Frontal cortex (tissue), 3 donors: ENCODE measurements at regions not wholly inside any gene's neighbourhood (a gene's known extent, or its start where the extent isn't known, plus 50 kb on each side); places are given as distances from the start of the nearest gene placed in this dataset.

Source experiments
- DNase-seq, 2 donors: peaks; one replicate each; pipeline ENCODE4 v3.0.0; 2012; ENCODE audit warnings: low spot score in 2 of 2
- FAIRE-seq: peaks from 2 replicates; lab custom pipeline; 2012; peaks lifted over from hg19 to GRCh38; lab: Jason Lieb, UNC
- donor health status: control.
- donor health status: control.
- donor health status: control.

DNA sequence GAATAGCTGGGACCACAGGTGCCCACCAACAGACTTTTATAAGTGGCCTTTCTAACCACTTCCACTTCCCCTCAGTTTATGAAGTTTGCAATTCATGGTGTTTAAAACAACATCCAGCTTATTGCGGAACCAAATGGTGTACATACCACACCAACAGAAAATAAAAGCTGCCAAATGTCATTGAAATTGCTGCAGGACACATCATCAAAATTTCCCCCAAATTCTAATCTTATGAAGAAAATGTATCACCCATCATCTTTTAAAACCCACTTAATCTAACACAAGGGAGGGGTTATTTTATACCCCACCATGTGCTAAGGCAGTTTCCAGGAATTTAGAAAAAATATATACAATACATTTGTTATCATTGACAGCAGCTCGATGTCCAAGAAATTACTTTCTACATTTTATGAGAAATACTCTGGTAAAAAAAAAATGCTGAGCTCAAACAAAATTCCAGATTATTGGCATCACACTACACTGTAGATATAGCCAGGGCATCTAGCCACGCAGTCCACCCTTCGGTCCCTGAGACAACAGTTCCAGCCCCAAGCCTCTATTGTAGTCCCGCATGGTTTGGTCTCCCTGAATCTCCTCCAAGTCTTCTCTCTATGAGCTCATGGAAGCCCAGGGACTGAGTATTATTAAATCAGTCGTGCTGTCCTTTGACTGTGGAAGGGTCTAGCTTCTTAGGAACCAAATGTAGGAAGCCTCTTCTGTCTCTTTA lies 372.8 kb upstream of the SLC30A5 start:
- DNase-seq: no peak
- no peak for FAIRE-seq

- FAIRE-seq (no peak), DNase-seq (no peak)
Observed at GRCh38 chr5:68722357-68722756, 371.5 kb upstream of the SLC30A5 start.

- FAIRE-seq (no peak), DNase-seq (no peak)
Observed at GRCh38 chr5:68725905-68726683, 367.7 kb upstream of the SLC30A5 start.

- FAIRE-seq: no peak
- DNase-seq: no peak
Observed at GRCh38 chr5:68727931-68728330, 365.9 kb upstream of the SLC30A5 start.

- DNase-seq: no peak
- FAIRE-seq: no peak
Observed at GRCh38 chr5:68729678-68730077, 364.1 kb upstream of the SLC30A5 start.

DNA sequence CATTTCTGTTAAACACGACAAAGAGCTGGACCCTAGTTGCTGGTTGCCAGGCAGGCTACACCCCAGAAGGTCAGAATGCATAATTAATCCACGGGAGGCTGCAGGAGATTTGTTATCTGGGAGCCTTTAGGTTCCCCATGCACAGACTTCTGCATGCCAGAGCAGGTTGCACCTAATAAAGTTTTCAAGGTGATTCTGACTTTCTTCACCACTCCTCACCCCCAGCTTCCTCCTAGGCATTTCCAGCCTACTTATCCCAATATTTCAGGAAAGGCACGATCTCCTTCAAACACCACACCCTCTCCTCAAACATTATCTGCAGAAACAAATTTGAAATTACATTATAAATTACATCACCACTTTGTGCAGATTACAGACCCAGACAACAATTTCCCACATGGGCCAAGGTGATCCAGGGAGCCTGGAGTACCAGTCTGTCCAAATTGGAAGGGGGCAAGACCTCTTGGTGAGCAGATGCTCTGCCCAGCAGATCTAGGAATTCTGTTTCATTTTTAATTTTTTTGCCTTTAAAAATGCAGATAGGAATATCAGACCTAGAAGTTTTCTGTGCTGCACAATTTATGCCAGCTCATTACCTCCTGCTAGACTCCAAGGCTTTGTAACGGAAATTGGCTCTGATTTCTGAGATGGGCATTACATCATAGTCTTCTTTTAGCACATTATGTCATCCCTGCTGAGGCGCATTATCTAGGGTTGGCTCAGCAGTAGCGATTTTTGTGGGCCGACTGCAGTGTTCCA lies 363.4 kb upstream of the SLC30A5 start:
- FAIRE-seq: peak; percentile 87
- peak; percentile 38 to 55 for DNase-seq

GRCh38 chr5:68730979-68731654 lies 362.7 kb upstream of the SLC30A5 start:
- DNase-seq: no peak

GRCh38 chr5:68732251-68732650 lies 361.6 kb upstream of the SLC30A5 start:
- FAIRE-seq (no peak), DNase-seq (no peak)

More at GRCh38 chr5:68730979-68731654, 362.7 kb upstream of the SLC30A5 start:
- FAIRE-seq: no peak

GRCh38 chr5:68734781-68735180 lies 359.0 kb upstream of the SLC30A5 start:
- no peak for DNase-seq
- no peak for FAIRE-seq

DNA sequence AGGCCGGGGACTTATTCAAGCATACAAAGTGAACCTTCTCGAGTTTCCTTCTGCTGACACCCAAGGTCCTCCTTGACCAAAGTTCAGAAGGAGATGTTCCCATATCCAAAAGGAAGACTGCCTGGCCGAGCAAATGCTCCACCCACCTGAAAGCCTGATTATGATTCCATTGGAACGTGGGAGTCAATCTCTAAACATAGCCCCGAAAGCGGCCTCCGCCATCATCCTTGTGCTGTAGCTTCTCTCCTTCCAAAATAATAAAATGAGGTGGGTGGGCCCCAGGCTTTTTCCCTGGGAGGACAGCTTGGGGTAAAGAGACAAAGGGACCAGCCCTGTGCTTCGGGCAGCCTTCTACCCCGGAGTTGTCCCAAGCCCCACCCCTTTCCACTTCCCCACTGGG lies 355.6 kb upstream of the SLC30A5 start:
- no peak for FAIRE-seq

DNA sequence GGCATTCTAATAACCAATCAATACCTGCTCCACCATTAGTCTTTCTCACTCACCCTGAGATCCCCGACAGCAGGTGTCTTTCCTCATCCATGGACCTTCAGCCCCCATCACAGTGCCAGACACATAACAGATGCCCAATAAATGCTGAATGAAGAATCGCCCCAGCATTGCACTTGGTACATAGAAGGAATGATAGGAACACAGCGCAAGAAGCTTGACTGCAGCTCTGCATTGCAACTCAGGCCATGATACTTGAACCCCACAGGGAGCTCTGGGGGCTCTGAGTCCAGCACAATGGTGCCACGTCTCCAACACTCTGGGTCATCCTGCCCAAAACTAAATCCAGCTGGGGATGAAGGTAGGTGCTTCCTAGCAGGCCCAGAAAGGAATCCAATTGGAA lies 355.0 kb upstream of the SLC30A5 start:
- DNase-seq (no peak), FAIRE-seq (no peak)

More for the DNA sequence above, 355.6 kb upstream of the SLC30A5 start:
- DNase-seq: no peak

DNA sequence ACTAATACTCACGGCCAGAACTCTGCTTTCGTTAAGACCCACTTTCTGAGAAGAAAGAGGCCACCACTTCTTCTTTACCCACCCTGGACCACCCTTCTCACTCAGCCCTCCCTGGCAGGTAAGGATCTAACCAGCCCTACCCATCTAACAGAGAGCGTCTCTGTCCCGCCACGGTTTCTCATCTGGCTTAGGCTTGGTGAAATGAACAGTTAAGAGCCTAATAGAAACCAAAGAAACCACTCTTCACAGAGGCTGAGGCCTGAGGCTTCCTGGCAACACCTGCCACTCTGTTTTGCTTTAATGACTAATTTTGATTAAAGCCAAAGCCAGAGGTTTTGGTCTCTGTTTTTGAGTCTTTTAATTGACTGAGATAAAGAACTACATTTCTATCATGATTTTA lies 354.1 kb upstream of the SLC30A5 start:
- FAIRE-seq: no peak
- no peak for DNase-seq

DNA sequence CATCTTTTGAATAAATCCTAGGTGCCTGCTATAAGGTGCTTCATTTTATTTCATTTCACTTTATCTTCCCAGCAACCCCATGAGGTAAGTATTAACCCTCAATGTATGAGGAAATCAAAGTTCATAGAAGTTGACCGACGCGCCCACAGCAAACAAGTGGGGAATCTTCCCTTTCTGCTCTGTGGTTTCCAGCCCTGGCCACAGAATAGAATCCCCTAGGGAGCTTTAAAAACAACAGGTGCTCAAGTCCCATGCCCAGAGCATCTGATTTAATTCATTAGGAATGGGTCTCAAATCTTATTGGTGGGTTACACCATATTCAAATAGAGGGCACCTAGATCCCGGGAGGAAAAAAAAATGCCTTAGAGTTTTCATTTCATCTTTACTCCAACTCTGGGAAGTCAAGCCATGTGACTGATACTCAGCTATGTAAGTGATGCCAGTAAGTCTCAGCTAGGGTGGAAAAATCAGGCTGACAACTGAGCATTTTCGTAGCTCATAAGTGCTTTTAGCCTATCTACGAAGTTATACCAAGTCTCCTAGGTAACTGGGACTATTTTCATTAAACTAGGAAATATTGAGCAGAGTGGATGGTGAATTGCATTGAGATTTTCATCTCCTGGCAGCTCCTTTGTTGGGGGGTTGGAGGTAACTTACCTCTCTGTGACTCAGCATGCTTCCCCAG lies 353.4 kb upstream of the SLC30A5 start:
- DNase-seq (no peak), FAIRE-seq (no peak)

- DNase-seq: no peak
- FAIRE-seq: no peak
Observed at GRCh38 chr5:68744206-68744605, 349.6 kb upstream of the SLC30A5 start.

- DNase-seq (no peak), FAIRE-seq (no peak)
Observed at GRCh38 chr5:68745448-68745847, 348.4 kb upstream of the SLC30A5 start.

DNA sequence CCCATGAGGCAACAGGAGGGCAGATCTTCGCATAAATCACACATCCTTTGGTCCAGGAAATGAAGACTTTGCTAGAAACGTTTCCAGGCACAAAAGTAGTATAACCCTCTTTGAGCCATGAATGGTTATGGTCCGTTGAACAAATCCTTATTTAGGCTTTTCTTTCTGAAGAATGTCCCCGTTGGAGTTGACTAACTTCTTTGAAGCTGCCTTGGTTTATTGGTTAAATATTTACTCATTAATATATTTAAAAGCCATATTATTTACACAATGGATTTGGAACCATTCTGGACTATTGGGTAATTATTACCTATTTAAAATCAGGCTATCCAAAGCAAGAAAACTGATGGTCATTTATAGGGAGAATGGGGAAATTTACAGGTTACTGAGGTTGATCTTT lies 347.6 kb upstream of the SLC30A5 start:
- DNase-seq (no peak), FAIRE-seq (no peak)

DNA sequence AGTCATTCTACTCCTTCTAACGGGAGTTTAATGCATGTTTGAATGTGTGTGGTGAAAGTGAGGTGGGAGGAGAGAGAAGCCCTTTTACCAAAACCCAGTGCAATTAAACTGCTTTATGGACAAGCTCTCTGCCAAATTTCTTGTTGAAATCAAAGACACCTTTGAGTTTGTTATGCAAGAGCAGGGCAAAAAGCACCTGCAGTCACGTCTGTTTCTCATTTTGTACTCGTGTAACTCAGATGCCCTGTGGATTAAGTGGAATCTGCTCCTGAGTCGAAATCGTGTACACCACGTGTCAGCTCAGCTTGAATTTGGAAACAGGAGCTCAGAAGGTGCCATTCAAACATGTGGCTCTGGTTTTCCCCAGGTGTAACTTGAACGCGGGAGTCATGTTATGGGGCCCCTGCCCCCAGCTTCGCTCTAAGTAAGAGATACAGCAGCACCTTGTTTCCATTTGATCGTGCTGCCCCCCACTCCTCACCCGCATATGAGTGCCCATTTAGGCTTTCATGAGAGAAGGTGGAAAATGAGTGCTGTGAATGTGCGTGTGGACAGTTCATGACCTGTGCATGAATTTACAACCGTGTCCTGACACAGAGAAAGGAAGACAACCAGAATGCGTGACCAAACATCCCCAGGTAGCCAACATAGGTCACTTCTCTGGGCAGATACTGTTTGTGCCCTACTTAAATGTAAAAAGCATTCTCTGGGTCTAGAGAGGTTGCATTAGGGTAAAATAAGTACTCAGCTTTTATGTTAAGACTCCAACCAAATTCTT lies 347.0 kb upstream of the SLC30A5 start:
- DNase-seq (no peak), FAIRE-seq (no peak)

GRCh38 chr5:68747521-68747920 lies 346.3 kb upstream of the SLC30A5 start:
- no peak for FAIRE-seq
- no peak for DNase-seq

GRCh38 chr5:68748101-68748500 lies 345.7 kb upstream of the SLC30A5 start:
- no peak for FAIRE-seq
- no peak for DNase-seq
